ENCODE measurements at regions not wholly inside any gene's neighbourhood (a gene's known extent, or its start where the extent isn't known, plus 50 kb on each side); places are given as distances from the start of the nearest gene placed in this dataset.

- no peak for DNase-seq (ENCODE audit: low spot score)
These were observed 1383.3 kb upstream of the CDH2 start for GRCh38 chr18:29560270-29560669.

DNA sequence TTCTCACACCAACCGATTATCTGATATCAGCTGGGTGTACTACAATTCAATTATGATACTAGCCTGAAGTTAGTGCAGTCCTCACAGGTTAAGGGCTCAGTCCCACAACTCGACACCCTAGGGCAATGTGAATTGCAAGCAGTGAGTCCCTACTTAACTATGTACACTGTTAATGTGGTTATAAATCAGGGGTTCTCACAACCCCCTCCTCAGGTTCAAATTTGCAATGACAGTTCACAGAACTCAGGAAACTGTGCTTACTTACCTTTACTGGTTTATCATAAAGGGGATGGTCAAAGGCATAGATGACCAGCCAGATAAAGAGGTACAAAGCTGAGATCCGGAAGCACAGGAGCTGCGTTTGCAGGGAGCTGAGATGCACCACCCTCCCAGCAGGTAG lies 1379.1 kb upstream of the CDH2 start:
- no peak for DNase-seq (ENCODE audit: low spot score)

DNA sequence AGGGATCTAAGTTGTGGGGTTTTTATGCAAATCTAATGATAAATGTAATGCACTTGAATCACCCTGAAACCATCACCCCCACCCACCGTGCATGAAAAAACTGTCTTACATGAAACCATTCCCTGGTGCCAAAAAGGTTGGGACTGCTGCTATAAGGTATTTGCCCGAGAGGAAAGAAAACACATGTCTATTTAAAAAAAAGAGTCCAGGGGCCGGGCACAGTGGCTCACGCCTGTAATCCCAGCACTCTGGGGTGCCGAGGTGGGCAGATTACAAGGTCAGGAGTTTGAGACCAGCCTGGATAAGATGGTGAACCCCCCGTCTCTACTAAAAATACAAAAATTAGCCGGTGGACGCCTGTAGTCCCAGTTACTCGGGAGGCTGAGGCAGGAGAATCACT lies 1372.8 kb upstream of the CDH2 start:
- no peak for DNase-seq (ENCODE audit: low spot score)

DNA sequence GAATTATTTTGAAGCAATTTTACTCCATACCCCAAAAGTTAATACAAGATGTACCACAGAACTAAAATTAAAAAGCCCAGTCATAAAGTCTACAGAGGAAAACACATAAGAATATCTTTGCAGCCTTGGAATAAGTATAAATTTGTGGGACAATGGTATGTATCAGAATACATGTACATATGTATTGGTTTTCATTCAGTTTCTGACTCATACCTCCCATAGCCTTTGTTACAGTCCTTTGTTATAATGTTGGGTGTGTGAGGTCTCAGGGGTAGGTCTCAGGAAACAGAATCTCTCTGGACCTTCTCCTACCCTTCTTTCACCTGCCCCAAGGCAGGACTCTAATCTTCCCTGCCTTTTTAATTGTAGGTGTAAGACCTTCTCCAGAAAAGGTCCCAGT lies 1370.7 kb upstream of the CDH2 start:
- no peak for DNase-seq (ENCODE audit: low spot score)

GRCh38 chr18:29540548-29540947 lies 1363.6 kb upstream of the CDH2 start:
- DNase-seq (ENCODE audit: low spot score), result no peak

DNA sequence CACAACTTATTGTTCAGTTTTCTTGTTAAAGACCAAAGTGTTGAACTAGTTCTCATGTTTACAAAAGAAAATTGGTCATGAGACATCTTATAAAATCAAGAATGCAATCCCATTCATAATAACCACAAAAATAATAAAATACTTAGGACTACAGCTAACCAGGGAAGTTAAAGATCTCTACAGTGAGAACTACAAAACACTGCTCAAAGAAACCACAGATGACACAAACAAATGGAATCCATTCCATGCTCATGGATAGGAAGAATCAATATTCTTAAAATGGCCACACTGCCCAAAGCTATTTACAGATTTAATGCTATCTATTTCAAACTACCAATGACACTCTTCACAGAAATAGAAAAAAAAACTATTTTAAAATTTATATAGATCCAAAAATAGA lies 1354.8 kb upstream of the CDH2 start:
- DNase-seq (ENCODE audit: low spot score), result no peak

- no peak for DNase-seq (ENCODE audit: low spot score)
These were observed 1346.4 kb upstream of the CDH2 start for GRCh38 chr18:29523371-29523770.

- DNase-seq (ENCODE audit: low spot score), result no peak
These were observed 1335.8 kb upstream of the CDH2 start for GRCh38 chr18:29512761-29513160.

DNA sequence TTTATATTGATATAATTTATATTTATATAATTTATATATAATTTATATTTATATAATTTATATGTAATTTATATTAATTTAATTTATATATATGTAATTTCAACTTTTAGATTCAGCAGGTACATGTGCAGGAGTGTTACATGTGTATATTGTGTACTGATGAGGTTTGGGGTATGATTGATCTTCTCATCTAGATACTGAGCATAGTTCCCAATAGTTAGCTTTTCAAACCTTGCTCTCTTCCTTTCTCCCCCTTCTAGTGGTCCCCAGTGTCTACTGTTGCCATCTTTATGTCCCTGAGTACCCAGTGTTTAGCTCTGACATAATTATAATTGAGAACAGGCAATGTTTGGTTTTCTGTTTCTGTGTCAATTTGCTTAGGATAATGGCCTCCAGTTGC lies 1335.3 kb upstream of the CDH2 start:
- no peak for DNase-seq (ENCODE audit: low spot score)

DNA sequence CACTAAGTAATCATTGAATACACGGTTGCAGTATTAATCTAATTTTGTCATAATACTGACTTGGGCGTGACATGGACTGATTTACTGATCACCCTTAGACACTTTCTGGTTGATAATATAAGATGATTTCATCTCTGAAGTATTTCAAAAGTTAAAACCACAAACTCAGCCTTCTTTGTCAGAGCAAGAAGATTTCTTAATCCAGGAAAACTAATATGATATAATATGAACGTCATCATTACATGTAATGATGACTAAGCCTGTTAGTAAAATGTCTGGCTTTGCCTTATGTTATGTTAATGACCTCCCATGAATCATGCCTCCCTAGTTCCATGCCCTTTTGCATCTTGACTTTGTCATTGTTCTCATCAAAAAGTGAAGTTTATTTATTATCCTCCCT lies 1325.0 kb upstream of the CDH2 start:
- DNase-seq (ENCODE audit: low spot score), result no peak

GRCh38 chr18:29496152-29496680 lies 1319.3 kb upstream of the CDH2 start:
- DNase-seq (ENCODE audit: low spot score), result no peak

GRCh38 chr18:29494371-29494770 lies 1317.4 kb upstream of the CDH2 start:
- DNase-seq (ENCODE audit: low spot score), result no peak

- DNase-seq (ENCODE audit: low spot score), result no peak
These were observed 1315.0 kb upstream of the CDH2 start for GRCh38 chr18:29491907-29492306.

DNA sequence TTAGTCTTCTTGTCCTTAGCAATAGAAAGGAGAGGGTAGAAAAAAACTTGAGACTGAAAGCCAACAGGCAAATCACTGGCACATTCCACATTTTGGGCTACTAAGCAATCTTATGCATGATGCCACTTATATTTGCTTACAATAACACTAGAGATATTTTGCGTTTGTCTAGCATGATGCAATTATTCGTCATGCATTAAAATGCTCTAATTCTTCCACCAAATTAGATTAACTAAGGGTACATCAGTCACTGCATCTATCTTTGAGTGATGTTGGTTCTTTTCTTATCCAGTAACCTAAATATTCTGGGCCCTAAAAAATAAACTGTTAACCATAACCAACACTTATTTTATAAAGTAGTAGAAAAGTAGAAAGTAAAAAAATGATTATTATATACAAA lies 1311.7 kb upstream of the CDH2 start:
- no peak for DNase-seq (ENCODE audit: low spot score)

- DNase-seq (ENCODE audit: low spot score), result no peak
These were observed 1288.6 kb upstream of the CDH2 start for GRCh38 chr18:29465526-29465925.

DNA sequence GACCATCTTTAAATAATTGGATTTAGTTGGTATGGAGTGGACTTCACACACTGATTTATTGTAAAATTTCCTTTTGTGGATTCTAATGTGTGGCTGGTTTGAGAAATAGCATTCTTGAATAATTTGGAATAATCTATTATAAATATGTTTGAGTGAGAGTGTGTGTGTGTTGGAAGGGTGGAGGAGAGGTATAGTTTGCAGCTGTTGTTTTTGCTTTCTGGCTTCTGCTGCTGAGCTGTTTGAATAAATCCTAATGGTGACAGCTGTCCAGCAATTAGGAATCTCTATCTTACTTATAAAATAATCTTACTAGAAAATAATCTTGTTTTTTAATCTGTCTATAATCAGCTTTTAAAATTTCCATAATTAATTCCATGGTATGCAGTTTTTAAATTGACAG lies 1283.0 kb upstream of the CDH2 start:
- DNase-seq (ENCODE audit: low spot score), result no peak

- no peak for DNase-seq (ENCODE audit: low spot score)
These were observed 1280.5 kb upstream of the CDH2 start for GRCh38 chr18:29457316-29457889.

- no peak for DNase-seq (ENCODE audit: low spot score)
These were observed 1272.5 kb upstream of the CDH2 start for GRCh38 chr18:29449424-29449823.

GRCh38 chr18:29439398-29439797 lies 1262.5 kb upstream of the CDH2 start:
- DNase-seq (ENCODE audit: low spot score), result no peak

DNA sequence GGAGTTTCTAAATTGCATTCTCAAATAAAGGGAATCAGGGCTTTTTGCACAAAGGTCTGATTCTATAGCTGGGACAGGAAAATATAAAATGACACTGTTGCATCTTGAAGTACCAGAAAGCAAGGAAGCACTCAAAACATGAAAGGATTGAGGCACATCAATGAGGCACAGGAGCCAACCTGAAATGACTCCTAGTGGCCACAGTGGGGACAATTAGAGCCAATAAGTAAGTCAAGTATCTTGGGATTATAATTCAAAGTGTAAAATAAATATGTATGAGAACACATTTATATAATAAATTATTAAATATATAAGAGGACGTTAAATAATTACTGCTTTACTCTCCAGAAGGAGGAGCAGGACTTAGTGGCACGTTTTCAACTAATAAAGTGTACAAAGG lies 1259.5 kb upstream of the CDH2 start:
- DNase-seq (ENCODE audit: low spot score), result no peak

GRCh38 chr18:29434650-29435049 lies 1257.7 kb upstream of the CDH2 start:
- no peak for DNase-seq (ENCODE audit: low spot score)

DNA sequence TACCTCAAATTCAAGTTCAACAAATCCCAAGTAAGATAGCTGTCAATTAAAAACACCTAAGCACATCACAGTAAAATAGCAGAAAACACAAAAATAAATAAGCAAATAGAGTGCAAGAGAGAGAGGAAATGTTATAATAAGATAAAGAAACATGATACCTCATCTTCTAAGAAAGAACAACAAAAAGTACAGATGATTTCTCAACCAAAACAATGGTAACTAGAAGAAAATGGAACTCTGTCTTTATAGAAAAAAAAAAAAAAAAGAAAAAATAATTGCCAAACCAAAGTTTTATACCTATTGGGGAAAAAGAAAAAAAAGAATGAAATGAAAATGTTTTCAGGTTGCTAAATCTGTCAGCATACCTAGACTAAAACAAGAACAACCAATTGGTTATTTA lies 1253.5 kb upstream of the CDH2 start:
- DNase-seq (ENCODE audit: low spot score), result no peak

DNA sequence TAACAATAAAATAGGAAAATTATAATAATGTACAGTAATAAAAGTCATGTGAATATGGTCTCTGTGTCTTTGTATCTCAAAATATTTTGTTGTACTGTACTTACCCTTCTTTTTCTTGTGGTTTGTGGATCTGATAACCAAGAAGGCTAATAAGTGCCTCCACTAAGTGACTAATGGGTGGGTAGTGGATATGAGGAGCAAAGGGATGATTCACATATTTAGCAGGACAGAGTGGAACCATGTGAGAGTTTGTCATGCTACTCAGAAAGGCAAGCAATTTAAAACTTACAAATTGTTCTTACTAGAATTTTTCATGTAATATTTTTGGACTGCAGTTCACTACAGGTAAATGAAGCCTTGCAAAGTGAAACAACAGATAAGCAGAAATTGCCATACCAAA lies 1241.2 kb upstream of the CDH2 start:
- DNase-seq (ENCODE audit: low spot score), result no peak

DNA sequence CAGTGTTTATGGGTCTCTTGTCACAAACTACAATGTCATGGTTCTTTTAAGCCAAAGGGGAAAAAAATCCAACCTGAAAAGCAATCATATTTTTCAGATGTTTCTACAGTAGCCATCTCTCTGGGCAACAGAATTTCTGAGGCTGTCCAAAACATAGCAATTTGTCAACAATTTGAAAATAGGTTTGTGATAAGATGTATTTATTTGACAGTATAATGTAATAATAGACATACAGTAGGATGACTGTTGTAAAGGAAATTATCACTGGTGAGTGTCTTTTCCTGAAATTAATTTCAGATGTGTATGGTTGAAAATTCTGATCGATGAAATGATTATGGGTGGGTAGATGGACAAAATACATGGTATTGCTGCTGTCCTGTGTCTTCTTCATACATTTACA lies 1230.1 kb upstream of the CDH2 start:
- DNase-seq (ENCODE audit: low spot score), result no peak

GRCh38 chr18:29397536-29397935 lies 1220.6 kb upstream of the CDH2 start:
- no peak for DNase-seq (ENCODE audit: low spot score)
